Suppressor macrophage treated with lipopolysaccharide for 4 hours (primary cell): ENCODE measurements at regions not wholly inside any gene's neighbourhood (a gene's known extent, or its start where the extent isn't known, plus 50 kb on each side); places are given as distances from the start of the nearest gene placed in this dataset.
"Not testable (repeated sequence)": the region's sequence is repeated elsewhere in the genome, so short reads cannot be mapped to it uniquely, and the experiment has no call there.

ENCODE experiments used
- DNase-seq: peaks from one replicate; pipeline ENCODE4 v3.0.0-alpha.2; 2020

DNA sequence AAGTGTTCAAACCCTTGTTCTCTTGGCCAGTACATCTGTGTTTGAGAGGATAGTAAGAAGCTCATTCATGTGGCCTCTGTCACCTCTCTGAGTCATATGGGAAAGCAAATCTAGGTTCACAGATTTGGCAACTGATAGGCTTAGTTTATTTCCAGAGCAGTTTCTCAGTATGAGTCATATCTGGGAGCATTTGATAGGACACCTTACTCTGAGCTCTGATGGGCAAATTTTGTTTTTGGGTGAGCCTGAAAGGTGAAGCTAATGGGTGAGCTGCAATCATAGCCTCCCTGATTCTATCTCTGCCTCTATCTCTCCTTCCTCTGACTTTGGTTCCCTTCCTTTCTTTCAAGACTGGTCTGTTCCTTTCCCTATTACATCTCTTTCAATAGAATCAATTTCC lies 134.4 kb downstream of the S1PR1 start:
- no peak for DNase-seq

DNA sequence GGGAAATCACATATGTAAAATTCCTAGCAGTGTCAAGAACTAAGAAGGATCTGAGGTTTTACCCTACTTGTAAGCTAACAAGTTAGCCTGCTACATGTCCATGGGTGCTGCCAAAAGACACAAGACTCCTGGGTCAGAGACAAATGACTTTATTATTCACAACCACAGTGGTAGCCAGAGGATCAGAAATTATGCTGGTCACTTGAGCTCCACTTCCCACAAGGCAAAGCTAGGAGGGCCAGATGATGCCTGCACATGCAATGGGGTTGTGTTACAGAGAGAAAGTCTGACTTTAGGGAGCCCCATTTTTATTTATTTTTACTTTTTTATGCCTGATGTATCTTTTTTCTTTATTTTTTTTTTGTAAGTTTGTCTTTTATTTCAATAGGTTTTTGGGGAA lies 136.8 kb downstream of the S1PR1 start:
- no peak for DNase-seq

DNA sequence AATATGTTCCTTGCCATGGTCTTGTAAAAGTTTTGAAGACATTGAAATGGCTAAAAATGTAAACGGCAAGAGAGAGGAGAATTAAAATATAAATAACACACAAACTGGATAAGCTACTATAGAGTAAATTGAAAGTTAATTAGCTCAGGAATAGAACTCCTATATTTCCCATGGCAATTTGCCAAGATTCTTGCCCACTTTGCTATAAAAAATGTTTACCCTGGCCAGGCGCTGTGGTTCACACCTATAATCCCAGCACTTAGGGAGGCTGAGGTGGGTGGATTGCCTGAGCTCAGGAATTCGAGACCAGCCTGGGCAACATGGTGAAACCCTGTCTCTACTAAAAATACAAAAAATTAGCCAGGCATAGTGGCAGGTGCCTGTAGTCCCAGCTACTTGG lies 138.6 kb downstream of the S1PR1 start:
- not testable (repeated sequence) for DNase-seq

DNA sequence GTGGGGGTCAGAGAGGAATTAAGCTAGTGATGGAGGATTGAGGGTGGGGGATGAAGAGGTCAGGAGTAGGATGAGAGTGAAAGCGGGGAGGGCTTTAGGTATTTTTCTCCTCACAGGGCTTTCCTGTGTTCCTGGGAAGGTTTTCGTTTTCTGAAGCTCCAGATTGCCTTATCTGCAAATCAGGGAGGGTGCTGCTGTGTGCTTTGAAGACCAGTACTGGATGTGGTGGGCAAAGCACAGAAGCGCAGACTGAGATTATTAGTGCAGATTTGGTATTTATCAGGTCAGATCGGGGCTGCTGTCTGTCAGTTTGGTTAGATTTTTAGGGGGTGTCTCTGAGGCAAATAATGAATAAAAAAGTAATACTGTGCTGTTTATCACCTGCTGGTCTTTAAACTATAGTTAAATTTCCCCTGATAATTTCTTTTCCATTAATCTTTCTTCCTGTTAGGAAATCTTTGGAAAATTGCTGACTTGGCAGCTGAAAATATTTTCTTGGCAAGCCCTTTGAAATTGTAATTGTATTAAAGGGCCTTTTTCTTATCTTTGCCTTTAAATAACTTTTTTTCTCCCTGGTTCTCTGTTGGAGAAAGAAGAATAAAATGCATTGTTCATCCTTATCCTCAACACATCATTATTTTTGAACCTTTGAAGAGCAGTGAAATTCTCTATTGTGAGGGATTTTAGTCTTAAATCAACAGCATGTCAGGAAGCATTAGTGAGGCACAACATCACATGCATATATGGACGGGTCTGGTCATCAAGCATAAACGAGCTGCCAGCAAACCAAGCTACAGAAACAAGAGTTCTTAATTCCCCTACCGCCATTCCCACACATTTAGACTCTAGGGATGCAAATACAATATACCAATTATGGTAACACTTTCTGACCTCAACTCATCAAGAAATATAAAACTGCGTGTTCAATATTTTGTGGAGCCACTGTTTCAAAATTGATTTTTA lies 139.6 kb downstream of the S1PR1 start:
- DNase-seq = no peak

DNA sequence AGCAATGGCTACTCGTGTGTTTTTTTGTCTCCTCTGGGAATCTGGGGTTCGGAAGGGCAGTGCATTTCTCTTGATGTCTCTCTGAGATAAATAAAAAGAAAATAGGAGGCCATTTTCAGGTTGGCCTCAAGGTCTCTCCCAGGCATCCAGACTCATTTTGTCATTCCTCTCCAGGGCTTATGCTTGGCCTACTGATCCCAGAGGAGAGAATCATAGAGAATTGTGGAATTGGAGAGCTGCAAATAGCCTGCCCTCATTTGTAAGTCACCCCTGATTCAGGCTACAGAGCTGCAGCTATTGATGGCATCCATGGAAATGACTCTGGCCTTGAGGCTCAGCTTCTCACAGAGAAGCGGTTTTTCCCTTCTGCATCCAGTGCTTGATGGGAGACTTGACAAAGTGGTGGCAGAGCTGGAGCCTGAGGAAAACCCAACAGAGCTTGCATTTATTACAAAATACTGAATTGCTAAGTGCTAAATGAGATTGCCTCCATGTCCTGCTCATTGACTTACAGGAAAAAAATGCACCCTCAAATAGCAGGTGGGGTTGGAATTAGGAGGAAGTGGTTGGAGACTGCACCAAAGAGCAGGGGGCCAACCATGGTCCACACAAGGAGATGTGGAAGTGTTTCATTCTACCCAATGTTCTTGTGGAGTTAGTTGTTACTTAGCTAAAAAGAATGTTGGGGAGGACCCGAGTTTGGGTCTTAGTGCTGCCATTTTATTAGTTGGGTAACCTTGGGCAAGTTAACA lies 140.4 kb downstream of the S1PR1 start:
- no peak for DNase-seq

DNA sequence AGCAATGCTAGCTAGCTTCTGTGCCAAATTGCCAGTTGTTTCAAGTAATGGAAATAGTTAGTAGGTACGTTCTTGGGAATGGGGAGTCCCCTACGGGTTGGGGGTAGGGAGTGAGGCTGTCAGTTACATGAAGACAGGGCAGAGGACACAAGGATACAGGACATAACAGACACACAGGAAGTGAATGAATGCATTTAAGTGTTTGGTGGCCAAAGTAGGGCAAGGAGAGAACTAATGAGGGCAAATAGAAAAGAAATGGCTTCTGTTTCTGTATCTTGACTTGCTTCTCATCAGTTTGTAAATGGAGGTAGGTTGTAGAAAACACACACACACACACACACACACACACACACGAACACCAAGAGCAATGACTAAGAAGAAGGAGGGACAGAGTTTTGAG lies 142.2 kb downstream of the S1PR1 start:
- no peak for DNase-seq

DNA sequence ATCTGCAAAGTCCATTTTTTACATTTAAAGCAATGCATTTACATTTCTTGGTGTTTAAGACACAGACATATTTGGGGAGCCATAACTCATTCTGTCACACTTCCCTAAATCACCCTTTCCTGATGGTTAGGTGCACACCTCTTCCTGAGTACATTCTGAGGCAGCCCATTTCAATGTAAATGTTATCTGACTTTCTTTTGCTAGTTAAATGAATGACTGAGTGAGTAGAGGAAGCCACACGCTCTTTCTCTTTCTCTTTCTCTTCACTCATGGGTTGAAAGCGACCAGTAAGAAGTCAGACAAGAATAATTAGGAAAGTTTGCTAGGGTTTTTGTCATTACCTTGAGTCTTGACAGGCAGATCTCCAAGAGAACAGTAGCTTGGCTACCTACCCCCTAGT lies 143.1 kb downstream of the S1PR1 start:
- DNase-seq = no peak

DNA sequence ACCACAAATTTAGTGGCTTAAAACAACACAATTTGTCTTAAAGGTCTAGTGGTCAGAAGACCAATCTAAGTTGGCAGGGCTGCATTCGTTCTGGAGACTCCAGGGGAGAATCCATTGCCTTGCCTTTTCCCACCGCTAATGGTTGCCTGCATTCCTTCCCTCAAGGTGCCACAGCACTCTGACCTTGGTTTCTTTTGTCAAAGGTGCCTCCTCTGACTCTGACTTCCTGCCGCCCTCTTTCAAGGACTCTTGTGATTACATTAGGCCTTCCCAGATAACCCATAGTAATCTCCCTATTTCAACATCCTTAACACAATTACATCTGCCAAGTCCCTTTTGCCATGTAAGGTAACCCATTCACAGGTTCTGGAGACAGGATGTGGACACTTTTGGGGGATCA lies 145.3 kb downstream of the S1PR1 start:
- DNase-seq = no peak

DNA sequence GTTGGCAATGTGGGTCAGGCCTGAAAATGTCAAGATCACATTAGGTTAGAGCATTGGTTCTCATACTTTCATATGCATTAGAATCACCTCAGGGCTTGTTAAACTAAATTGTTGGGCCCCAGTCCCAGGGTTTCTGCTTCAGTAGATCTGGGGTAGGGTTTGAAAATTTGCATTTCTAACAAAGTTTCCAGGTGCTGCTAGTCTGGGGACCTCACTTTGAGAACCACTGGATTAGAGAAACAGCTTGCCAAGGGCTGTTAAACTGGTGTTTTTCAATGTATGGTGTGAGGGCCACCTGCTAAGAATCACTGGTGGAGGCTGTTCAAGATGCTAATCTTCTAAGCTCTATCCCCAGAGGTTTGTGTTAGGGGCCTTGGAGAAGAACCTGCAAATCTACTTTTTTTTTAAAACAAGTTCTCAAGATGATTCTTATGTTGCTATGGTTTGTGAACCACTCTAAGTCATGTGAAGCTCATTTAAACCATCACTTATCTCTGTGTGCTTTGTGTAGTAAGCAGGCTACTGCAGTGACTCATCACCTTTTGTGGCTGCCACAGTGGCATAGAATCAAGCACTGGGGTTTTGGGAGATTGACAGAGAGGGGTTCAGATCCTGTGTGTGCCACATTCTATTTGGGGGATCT lies 152.2 kb downstream of the S1PR1 start:
- no peak for DNase-seq

DNA sequence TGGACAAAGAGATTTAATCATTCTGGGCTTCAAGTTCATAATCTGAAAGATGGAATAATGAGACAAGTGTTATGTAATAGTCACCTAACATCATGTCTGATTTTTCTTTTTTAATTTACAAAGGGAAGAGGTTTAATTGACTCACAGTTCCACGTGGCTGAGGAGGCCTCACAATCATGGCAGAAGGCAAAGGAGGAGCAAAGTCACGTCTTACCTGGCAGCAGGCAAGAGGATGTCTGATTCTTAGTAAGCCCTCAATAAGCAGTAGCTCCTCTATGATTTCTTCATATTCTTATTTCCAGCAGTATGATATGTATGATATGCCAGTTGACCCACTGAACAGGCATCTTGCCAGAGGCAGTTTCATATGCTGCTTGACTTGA lies 152.7 kb downstream of the S1PR1 start:
- DNase-seq = no peak

DNA sequence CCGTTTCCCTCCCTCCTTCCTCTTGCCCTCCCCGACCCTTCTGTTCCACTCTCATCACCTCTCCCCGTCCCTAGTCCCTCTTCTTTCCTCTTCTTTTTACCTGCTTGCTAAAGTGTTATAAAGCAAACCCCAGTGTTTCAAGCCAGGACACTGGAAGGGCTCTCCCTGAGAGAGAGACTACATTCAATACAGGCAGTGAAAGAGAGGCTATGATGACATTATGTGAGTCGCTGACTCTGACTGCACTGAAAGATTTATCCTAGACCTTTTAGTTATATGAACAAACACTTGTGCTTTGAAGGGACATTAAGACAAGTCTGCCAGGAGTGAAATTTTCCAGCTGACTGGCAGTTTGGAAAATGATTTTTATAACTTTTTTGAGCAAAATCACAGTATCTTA lies 155.7 kb downstream of the S1PR1 start:
- DNase-seq = no peak

DNA sequence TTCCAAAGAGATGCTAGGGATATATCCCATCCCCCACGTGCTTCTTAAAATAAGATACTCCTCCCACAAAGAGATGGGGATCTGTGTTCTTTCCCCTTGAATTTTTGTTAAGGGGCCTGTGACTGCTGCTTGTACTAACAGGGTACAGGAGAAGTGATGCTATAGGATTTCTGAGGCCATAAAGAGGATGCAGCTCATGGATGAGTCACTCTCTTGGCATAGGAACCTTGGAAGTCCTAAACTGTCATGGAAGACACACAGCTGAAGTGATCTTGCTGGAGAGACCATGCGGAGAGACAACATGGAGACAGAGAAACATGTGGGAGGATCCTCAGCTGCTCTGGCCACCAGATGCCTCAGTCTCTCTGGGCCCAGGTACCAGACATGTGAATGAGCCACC lies 157.2 kb downstream of the S1PR1 start:
- DNase-seq = no peak

DNA sequence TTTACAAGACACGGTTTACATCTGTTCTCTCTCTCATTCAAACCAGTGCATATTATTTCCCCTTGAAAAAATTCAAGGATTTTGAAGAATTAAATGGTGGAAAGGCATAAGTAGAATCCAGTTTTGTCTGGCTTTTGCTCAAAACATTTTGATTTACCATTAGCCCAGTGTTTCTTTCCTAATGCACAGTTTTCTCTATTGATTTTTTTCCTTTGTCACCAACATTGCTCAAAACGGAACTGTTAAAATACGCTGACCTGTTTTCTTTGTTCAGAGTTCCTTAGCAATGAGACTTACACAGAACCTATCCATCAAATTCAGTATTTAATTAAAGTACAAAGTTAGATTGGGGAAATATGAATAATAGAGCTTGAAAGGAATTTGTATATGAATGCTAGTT lies 162.4 kb downstream of the S1PR1 start:
- DNase-seq = no peak

DNA sequence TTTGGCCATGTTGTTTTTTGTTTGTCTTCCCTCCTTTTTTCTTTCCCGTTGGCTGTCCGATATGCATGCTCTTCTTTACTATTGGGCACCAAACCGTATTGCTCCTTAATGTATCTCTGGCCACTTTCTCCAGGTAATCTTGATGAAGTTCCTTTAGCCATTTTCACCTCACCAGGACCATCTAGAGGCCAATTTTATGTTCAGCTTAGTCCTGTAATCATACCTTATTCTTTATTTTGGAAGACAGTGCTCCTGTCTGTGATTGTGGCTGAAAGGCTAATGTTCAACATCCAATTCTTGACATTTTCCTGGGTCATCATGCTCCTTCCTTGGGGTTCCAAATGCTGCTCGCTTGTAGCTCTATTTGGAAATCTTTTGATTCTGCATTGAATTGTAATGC lies 169.5 kb downstream of the S1PR1 start:
- no peak for DNase-seq

DNA sequence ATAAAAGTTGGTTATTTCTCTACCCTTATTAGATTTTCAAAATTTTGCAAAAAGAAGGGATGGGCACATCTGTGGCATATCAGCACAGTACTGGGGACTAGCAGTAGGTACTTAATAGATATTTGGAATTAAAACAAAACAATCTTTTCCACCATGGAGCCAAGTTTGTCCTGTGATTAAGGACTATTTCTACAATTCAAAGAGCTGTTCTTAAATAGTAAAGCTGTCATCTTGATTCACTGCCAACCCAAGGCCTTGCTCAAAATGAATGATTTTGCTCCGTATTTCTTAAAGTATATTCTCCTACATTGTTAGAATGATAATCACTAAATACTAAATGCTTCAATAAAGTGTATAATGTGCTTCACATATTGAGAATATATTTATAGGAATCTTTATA lies 169.9 kb downstream of the S1PR1 start:
- no peak for DNase-seq

DNA sequence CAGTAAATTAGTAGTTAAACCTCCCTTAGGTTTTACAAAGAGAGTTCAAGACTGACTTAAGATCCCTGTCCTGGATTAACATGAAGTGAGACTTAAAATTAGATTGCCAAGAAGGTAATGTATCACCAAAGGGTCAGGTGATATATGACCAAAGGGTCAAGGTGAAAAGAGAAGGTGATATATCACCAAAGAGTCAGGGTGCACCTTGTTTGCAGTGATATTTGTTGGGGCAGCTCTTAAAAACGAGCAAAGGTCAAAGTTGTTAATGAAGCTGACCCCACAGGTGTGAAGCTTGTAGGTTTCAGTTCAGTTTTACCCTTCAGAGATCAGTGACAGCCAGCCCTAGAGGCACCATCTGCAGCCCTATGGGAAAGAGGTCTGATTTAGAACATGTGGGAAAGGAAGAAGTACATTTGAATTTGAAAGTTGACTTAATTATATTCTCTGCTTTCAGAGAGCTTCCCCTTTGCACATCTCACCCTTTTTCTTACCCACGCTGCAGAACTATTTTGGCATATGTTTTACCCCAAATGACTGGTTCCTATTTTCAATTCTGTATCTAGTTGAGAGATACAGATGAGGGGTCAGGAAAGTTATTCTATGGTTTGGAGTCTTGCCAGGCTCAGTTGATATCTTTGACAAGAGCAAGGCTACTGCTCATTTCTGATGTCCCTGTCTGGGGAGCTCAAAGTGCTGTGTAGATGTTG lies 170.8 kb downstream of the S1PR1 start:
- DNase-seq = no peak

DNA sequence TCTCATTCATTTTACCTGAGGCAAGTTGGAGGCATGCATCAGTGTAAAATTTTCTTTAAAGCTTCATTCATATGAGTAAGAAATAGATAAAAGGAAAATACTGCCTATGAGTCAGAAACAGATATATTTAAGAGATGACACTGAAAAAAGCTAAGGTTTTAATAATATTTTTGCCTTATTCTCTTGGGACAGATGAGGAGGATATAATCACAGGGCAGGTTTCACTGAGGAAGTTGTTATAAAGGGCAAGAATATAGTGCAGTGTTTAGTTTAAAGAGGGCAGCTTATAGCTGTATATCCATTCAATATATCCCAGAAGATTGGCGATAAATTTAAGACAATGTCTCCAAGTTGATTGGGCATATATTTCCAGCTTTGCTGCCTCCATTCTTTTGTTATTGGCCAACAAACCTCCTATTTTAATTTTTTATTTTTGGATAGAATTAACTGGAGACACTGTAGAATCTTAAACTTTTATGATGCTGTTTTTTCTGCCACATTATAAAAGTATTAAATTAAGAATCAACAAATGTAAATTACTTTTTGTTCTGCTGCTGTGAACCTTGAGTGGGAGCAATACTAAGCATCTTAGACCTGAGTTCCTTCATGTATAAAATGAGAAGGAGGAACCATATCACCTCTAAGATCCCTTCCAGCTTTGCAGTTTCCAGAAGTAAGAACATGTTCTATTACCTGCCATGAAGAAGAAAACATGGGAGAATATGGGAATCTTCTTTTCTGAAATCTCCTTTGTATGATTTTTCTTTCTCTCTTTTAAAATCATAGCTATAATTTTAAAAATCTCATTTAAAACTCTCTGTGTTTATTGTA lies 171.6 kb downstream of the S1PR1 start:
- DNase-seq = no peak

DNA sequence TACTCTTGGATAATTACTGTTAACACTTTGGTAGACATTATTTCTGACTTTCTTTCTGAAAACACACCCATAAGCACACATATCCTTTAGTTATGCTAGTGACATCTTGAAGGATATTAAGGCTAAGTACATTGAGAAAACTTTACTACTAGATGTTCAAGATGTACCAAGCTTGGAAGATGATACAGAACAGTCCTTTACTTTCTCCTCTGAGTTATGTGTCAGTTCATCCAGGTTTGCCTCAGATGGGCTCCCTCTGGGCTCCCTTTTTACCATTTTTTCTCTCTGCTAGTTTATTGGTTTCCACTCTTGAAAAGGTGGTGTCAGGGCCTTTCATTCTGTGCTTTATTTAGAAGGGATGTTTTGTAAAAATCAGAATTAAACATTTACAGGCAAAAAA lies 172.3 kb downstream of the S1PR1 start:
- no peak for DNase-seq

DNA sequence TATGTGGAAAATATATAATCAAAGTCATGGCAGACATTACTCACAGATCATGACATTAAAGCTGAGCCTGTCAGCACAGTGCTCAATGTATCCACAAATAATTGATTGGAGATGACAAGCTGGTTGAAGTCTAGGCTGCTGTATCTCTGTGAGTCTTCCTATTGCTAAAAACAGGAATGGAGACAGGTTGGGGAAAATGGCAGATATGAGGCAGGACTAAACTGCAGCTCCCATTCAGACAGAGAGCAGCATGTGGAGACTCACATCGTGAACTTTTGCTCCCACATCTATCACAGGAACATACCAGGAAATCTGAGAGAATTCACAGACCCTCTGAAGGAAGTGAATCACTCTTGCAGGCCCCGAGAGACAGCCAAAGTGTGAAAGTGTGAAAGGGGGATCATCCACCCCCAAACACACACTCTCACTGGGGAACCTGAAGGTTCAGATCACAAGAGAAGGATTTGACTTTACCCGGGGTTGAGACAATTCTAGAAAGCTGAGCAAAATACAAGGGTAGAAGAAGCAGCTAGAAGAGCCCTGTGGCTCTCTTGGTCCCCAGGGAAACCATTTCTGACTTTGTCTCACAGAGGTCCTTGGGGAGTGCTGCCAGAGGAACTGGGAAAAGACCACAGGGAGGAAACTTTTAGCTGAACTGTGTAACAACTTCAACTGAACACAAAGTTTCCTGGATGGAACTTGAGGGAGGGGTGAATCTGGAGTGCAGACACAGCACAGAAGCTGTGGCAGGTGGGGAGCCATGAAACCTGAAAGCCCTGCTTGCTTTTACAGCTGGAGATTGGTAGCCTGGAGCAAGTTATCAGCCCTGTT lies 173.4 kb downstream of the S1PR1 start:
- DNase-seq = no peak

DNA sequence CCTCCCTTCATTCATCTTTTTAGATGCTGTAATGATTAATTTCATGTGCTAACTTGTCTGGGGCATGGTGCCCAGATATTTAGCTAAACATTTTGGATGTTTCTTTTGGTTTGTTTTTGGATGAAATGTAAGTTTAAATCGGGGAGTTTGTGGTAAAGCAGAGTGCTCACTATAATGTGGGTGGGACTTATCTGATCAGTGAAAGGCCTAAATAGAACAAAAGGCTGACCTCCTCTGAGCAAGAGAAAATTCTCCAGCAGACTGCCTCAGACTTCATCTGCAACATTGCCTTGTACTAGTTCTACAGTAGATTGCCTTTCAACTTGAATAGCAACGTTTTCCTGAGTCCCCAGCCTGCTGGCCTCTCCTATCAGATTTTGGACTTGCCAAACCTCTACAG lies 183.6 kb downstream of the S1PR1 start:
- no peak for DNase-seq

DNA sequence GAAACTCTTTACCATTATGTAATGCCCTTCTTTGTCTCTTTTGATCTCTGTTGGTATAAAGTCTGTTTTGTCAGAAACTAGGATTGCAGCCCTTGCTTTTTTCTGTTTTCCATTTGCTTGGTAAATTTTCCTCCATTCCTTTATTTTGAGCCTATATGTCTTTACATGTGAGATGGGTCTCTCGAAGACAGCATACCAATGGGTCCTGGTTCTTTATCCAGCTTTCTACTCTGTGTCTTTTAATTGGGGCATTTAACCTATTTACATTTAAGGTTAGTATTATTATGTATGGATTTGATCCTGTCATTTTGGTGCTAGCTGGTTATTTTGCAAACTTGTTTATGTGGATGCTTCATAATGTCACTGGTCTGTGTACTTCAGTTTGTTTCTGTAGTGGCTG lies 191.3 kb downstream of the S1PR1 start:
- DNase-seq = not testable (repeated sequence)
